WTC11 (cell line): ENCODE measurements at regions not wholly inside any gene's neighbourhood (a gene's known extent, or its start where the extent isn't known, plus 50 kb on each side); places are given as distances from the start of the nearest gene placed in this dataset.

Experiments
- ATAC-seq: fragments of 200-7000 bp; cut with Tn5 transposase; 2 replicates; pipeline ENCODE4 v1.10.0; 2021; ENCODE audit warnings: mild to moderate bottlenecking, moderate library complexity
- CTCF ChIA-PET: fragments of 300-600 bp; sonication (Branson Sonifier 250); formaldehyde crosslinking; loops from one replicate; lab custom pipeline; 2021; ENCODE audit warnings: antibody characterized with exemption; lab: Charles Lee
- POLR2A ChIA-PET: fragments of 350-600 bp; sonication (Branson Sonifier 250); formaldehyde crosslinking; loops from one replicate; lab custom pipeline; 2021; ENCODE audit warnings: antibody characterized with exemption; lab: Charles Lee
- DNase-seq: peaks from one replicate; pipeline ENCODE4 v3.0.0; 2021; ENCODE audit warnings: low spot score
- H3K27ac Mint-ChIP-seq: 2 replicates; pipeline ENCODE4 v1.8.0; 2021; ENCODE audit warnings: mixed read lengths
- H3K27me3 Mint-ChIP-seq: 2 replicates; pipeline ENCODE4 v1.8.0; 2021; ENCODE audit warnings: low read depth, mild to moderate bottlenecking, moderate library complexity, mixed read lengths
- H3K36me3 Mint-ChIP-seq: 2 replicates; pipeline ENCODE4 v1.8.0; 2021; ENCODE audit warnings: mixed read lengths
- H3K4me1 Mint-ChIP-seq: 2 replicates; pipeline ENCODE4 v1.8.0; 2022; ENCODE audit warnings: mixed read lengths
- H3K4me3 Mint-ChIP-seq: 2 replicates; pipeline ENCODE4 v1.8.0; 2021; ENCODE audit warnings: mild to moderate bottlenecking, moderate library complexity, mixed read lengths
- H3K9me3 Mint-ChIP-seq: 2 replicates; pipeline ENCODE4 v1.8.0; 2021; ENCODE audit warnings: mixed read lengths
- E2F5 ChIP-seq: sonication (generic); formaldehyde crosslinking; IDR thresholded peaks from 2 replicates; pipeline ENCODE4 v1.8.1; 2022; ENCODE audit warnings: mild to moderate bottlenecking, moderate library complexity, missing genetic modification reagents
- ESRRA ChIP-seq: sonication (generic); formaldehyde crosslinking; IDR thresholded peaks from 2 replicates; pipeline ENCODE4 v1.8.1; 2022; ENCODE audit warnings: mild to moderate bottlenecking, missing genetic modification reagents, borderline replicate concordance
- FOXP4 ChIP-seq: sonication (generic); formaldehyde crosslinking; IDR thresholded peaks from 2 replicates; pipeline ENCODE4 v1.8.0; 2022; ENCODE audit warnings: mild to moderate bottlenecking, missing genetic modification reagents
- GTF2I ChIP-seq: fragments of 250-450 bp; sonication (Bioruptor Pico); conservative IDR thresholded peaks from 2 replicates; pipeline ENCODE4 v1.4.0; 2021; ENCODE audit warnings: mild to moderate bottlenecking
- JAZF1 ChIP-seq: fragments of 250-450 bp; sonication (Bioruptor Pico); IDR thresholded peaks from 2 replicates; pipeline ENCODE4 v1.9.0; 2021; ENCODE audit warnings: moderate library complexity, mild to moderate bottlenecking, inconsistent platforms
- KAT7 ChIP-seq: sonication (generic); formaldehyde crosslinking; IDR thresholded peaks from 2 replicates; pipeline ENCODE4 v1.8.1; 2023; ENCODE audit warnings: missing genetic modification reagents, mild to moderate bottlenecking, borderline replicate concordance
- NFATC4 ChIP-seq: fragments of 250-450 bp; sonication (Bioruptor Pico); IDR thresholded peaks from 2 replicates; pipeline ENCODE4 v1.9.0; 2021; ENCODE audit warnings: mild to moderate bottlenecking
- NR1H2 ChIP-seq: sonication (generic); formaldehyde crosslinking; IDR thresholded peaks from 2 replicates; pipeline ENCODE4 v1.9.0; 2021; ENCODE audit warnings: mild to moderate bottlenecking, moderate library complexity, missing genetic modification reagents
- PRRX2 ChIP-seq: fragments of 250-450 bp; sonication (Bioruptor Pico); IDR thresholded peaks from 2 replicates; pipeline ENCODE4 v1.8.0; 2021; ENCODE audit warnings: mild to moderate bottlenecking
- SMAD3 ChIP-seq: sonication (generic); formaldehyde crosslinking; IDR thresholded peaks from 2 replicates; pipeline ENCODE4 v1.8.0; 2022; ENCODE audit warnings: missing genetic modification reagents, mild to moderate bottlenecking, borderline replicate concordance
- SMAD4 ChIP-seq: sonication (generic); formaldehyde crosslinking; IDR thresholded peaks from 2 replicates; pipeline ENCODE4 v1.8.0; 2022; ENCODE audit warnings: mild to moderate bottlenecking, missing genetic modification reagents
- SOX15 ChIP-seq: fragments of 250-450 bp; sonication (Bioruptor Pico); IDR thresholded peaks from 2 replicates; pipeline ENCODE4 v1.9.0; 2021; ENCODE audit warnings: mild to moderate bottlenecking
- TP53 ChIP-seq: sonication (generic); formaldehyde crosslinking; IDR thresholded peaks from 2 replicates; pipeline ENCODE4 v1.8.1; 2023; ENCODE audit warnings: mild to moderate bottlenecking, missing genetic modification reagents
- ZBTB43 ChIP-seq: sonication (generic); formaldehyde crosslinking; IDR thresholded peaks from 2 replicates; pipeline ENCODE4 v1.8.1; 2023; ENCODE audit warnings: mild to moderate bottlenecking, missing genetic modification reagents
- ZNF281 ChIP-seq: sonication (generic); formaldehyde crosslinking; IDR thresholded peaks from 2 replicates; pipeline ENCODE4 v1.8.0; 2023; ENCODE audit warnings: mild to moderate bottlenecking, missing genetic modification reagents
- ZNF512 ChIP-seq: sonication (generic); formaldehyde crosslinking; IDR thresholded peaks from 2 replicates; pipeline ENCODE4 v1.8.1; 2022; ENCODE audit warnings: missing genetic modification reagents, borderline replicate concordance

GRCh38 chr15:53224371-53224770, 434.2 kb upstream of the ONECUT1 start (continued):
- TF ChIP-seq SMAD3 (CRISPR knock-in tag) = no peak
- no peak for TF ChIP-seq KAT7 (CRISPR knock-in tag)
- no peak for TF ChIP-seq SOX15 (CRISPR knock-in tag)
- no peak for TF ChIP-seq PRRX2
- no peak for TF ChIP-seq TP53
- TF ChIP-seq SMAD4 (CRISPR knock-in tag) = no peak

GRCh38 chr15:53223815-53224214, 433.7 kb upstream of the ONECUT1 start:
- Mint-ChIP-seq H3K27ac (no peak overlapping the region), H3K4me1 (0 out of 2 replicates have a peak, but pooled peaks cover 3% of the 10 kb centered on the region), H3K9me3 (peaks cover 7% of the 10 kb centered on the region; the same call in 1 of the 2 replicates), H3K4me3 (no peak overlapping the region), H3K27me3 (no peaks in the 10 kb centered on the region), H3K36me3 (no peaks in the 10 kb centered on the region)
- no peak for ATAC-seq
- no peak for DNase-seq
- ChIA-PET POLR2A (no interaction called here), CTCF (no interaction called here)
- no peak for TF ChIP-seq JAZF1
- TF ChIP-seq FOXP4 (CRISPR knock-in tag) = no peak
- TF ChIP-seq GTF2I = no peak
- TF ChIP-seq ZNF512 (CRISPR knock-in tag) = no peak
- TF ChIP-seq NFATC4 (CRISPR knock-in tag) = no peak
- TF ChIP-seq ZNF281 (CRISPR knock-in tag) = no peak
- TF ChIP-seq NR1H2 (CRISPR knock-in tag) = no peak
- no peak for TF ChIP-seq ZBTB43 (CRISPR knock-in tag)
- no peak for TF ChIP-seq ESRRA (CRISPR knock-in tag)
- no peak for TF ChIP-seq E2F5 (CRISPR knock-in tag)
